H1 (cell line): ENCODE measurements at regions not wholly inside any gene's neighbourhood (a gene's known extent, or its start where the extent isn't known, plus 50 kb on each side); places are given as distances from the start of the nearest gene placed in this dataset.

ENCODE experiments used
- CTCF ChIA-PET: fragments of 300-600 bp; sonication (Branson Sonifier 250); formaldehyde crosslinking; loops from one replicate; lab custom pipeline; 2021; ENCODE audit not compliant: partially characterized antibody; lab: Charles Lee
- POLR2A ChIA-PET: fragments of 300-600 bp; sonication (Branson Sonifier 250); formaldehyde crosslinking; loops from one replicate; lab custom pipeline; 2021; ENCODE audit warnings: inconsistent platforms; ENCODE audit not compliant: partially characterized antibody; lab: Charles Lee
- DNase-seq, 2 experiments: peaks; one replicate each; pipeline versions ENCODE4 v3.0.0 to v3.0.0-alpha.2; 2010 to 2022; ENCODE audit warnings: low spot score in 2 of 2, low read depth in 1 of 2, mixed read lengths in 1 of 2
- FAIRE-seq: peaks from 2 replicates; lab custom pipeline; 2011; peaks lifted over from hg19 to GRCh38; lab: Jason Lieb, UNC
- H2AFZ ChIP-seq: 2 replicates; pipeline ENCODE4 v1.8.1; 2012; ENCODE audit warnings: low read length, inconsistent platforms
- H2AK5ac ChIP-seq: 2 replicates; pipeline ENCODE4 v1.6.1; 2013; ENCODE audit warnings: low read depth, low read length
- H2BK120ac ChIP-seq: replicated peaks from 2 replicates; pipeline ENCODE3; 2013; ENCODE audit warnings: low read depth, low read length, inconsistent platforms
- H2BK12ac ChIP-seq: 2 replicates; pipeline ENCODE4 v1.6.1; 2013; ENCODE audit warnings: low read depth, low read length
- H2BK15ac ChIP-seq: 2 replicates; pipeline ENCODE4 v1.6.1; 2013; ENCODE audit warnings: low read length
- H2BK20ac ChIP-seq: 2 replicates; pipeline ENCODE4 v1.6.1; 2013; ENCODE audit warnings: low read length
- H2BK5ac ChIP-seq: 2 replicates; pipeline ENCODE4 v1.6.1; 2013; ENCODE audit warnings: low read depth, low read length
- H3K14ac ChIP-seq: 2 replicates; pipeline ENCODE4 v1.6.1; 2013; ENCODE audit warnings: inconsistent platforms; ENCODE audit not compliant: insufficient read length
- H3K18ac ChIP-seq: 2 replicates; pipeline ENCODE4 v1.6.1; 2013; ENCODE audit warnings: low read length; ENCODE audit errors: extremely low read depth
- H3K23ac ChIP-seq: 2 replicates; pipeline ENCODE4 v1.6.1; 2013; ENCODE audit warnings: inconsistent platforms; ENCODE audit not compliant: insufficient read length
- H3K23me2 ChIP-seq: 2 replicates; pipeline ENCODE4 v1.6.1; 2013; ENCODE audit warnings: low read depth, low read length
- H3K27ac ChIP-seq: 2 replicates; pipeline ENCODE4 v1.6.1; 2011; ENCODE audit warnings: low read depth, low read length, inconsistent platforms
- H3K27me3 ChIP-seq, 4 experiments: replicated peaks in 1 of 4; 1 replicate in 1 of 4; 2 replicates in 3 of 4; pipeline versions ENCODE4 v1.6.1 to v1.8.1; 2011 to 2013; ENCODE audit warnings: low read length in 3 of 4, mild to moderate bottlenecking in 3 of 4, inconsistent platforms in 2 of 4, mixed read lengths in 2 of 4, moderate library complexity in 1 of 4; ENCODE audit not compliant: control insufficient read depth in 3 of 4, insufficient read depth in 3 of 4; ENCODE audit errors: extremely low read depth in 1 of 4
- H3K36me3 ChIP-seq, 4 experiments: 2 replicates each; pipeline versions ENCODE4 v1.6.1 to v1.8.1; 2011 to 2013; ENCODE audit warnings: mild to moderate bottlenecking in 4 of 4, low read length in 3 of 4, moderate library complexity in 2 of 4, control low read depth in 1 of 4, inconsistent platforms in 1 of 4; ENCODE audit not compliant: insufficient read depth in 4 of 4, control insufficient read depth in 2 of 4
- H3K4ac ChIP-seq: replicated peaks from 2 replicates; pipeline ENCODE3; 2013; ENCODE audit warnings: low read length, low read depth, mixed read lengths, inconsistent platforms; ENCODE audit not compliant: insufficient read length
- H3K4me1 ChIP-seq, 4 experiments: replicated peaks in 1 of 4; 1 replicate in 1 of 4; 2 replicates in 3 of 4; pipeline versions ENCODE4 v1.6.1 to v1.8.1; 2011 to 2013; ENCODE audit warnings: low read length in 3 of 4, inconsistent platforms in 2 of 4, mixed read lengths in 1 of 4; ENCODE audit not compliant: insufficient read depth in 4 of 4, control insufficient read depth in 3 of 4
- H3K4me2 ChIP-seq, 2 experiments: 2 replicates each; pipeline versions ENCODE4 v1.6.1 to v1.8.1; 2011 to 2013; ENCODE audit warnings: low read depth in 2 of 2, low read length in 2 of 2, control low read depth in 1 of 2, inconsistent platforms in 1 of 2, mild to moderate bottlenecking in 1 of 2; ENCODE audit not compliant: insufficient read depth in 1 of 2
- H3K4me3 ChIP-seq, 4 experiments: fragments of 200-600, 300-600 bp in 1 of 4; sonication (generic), shearing (Covaris generic), sonication (Bioruptor Twin) in 1 of 4; 2 replicates each; pipeline versions ENCODE4 v1.5.1 to v1.8.1; 2011 to 2016; ENCODE audit warnings: low read length in 4 of 4, low read depth in 3 of 4, control low read depth in 2 of 4, inconsistent platforms in 2 of 4, mild to moderate bottlenecking in 2 of 4, mixed read lengths in 1 of 4, moderate library complexity in 1 of 4; ENCODE audit not compliant: insufficient read depth in 2 of 4; ENCODE audit errors: extremely low read depth in 1 of 4
- H3K56ac ChIP-seq: replicated peaks from 2 replicates; pipeline ENCODE3; 2013; ENCODE audit warnings: low read depth, mild to moderate bottlenecking, mixed read lengths, low read length, inconsistent platforms; ENCODE audit not compliant: insufficient read length
- H3K79me1 ChIP-seq: 2 replicates; pipeline ENCODE4 v1.6.1; 2013; ENCODE audit warnings: low read depth, low read length, control low read depth
- H3K79me2 ChIP-seq, 2 experiments: 2 replicates each; pipeline versions ENCODE4 v1.6.1 to v1.8.1; 2012 to 2013; ENCODE audit warnings: low read length in 2 of 2, mild to moderate bottlenecking in 2 of 2, inconsistent platforms in 1 of 2; ENCODE audit not compliant: insufficient read depth in 2 of 2, control insufficient read depth in 1 of 2
- H3K9ac ChIP-seq, 4 experiments: replicated peaks in 1 of 4; 1 replicate in 1 of 4; 2 replicates in 3 of 4; pipeline versions ENCODE4 v1.6.1 to v1.8.1; 2011 to 2013; ENCODE audit warnings: low read depth in 3 of 4, low read length in 3 of 4, control low read depth in 2 of 4, mild to moderate bottlenecking in 2 of 4, moderate library complexity in 2 of 4, inconsistent platforms in 1 of 4; ENCODE audit errors: extremely low read depth in 1 of 4
- H3K9me3 ChIP-seq, 2 experiments: 2 replicates each; pipeline versions ENCODE4 v1.6.1 to v1.8.1; 2012 to 2013; ENCODE audit warnings: mild to moderate bottlenecking in 2 of 2, moderate library complexity in 2 of 2, control low read depth in 1 of 2, inconsistent platforms in 1 of 2, low read depth in 1 of 2, low read length in 1 of 2, mixed read lengths in 1 of 2; ENCODE audit not compliant: insufficient read depth in 2 of 2
- H4K20me1 ChIP-seq, 2 experiments: replicated peaks in 1 of 2; 2 replicates each; pipeline versions ENCODE3 to v1.8.1; 2011 to 2013; ENCODE audit warnings: inconsistent platforms in 2 of 2, low read length in 2 of 2, mild to moderate bottlenecking in 1 of 2; ENCODE audit not compliant: insufficient read depth in 2 of 2, control insufficient read depth in 1 of 2
- H4K5ac ChIP-seq: 2 replicates; pipeline ENCODE4 v1.6.1; 2013; ENCODE audit warnings: low read length, low read depth, mixed read lengths, inconsistent platforms; ENCODE audit not compliant: insufficient read length
- H4K8ac ChIP-seq: 2 replicates; pipeline ENCODE4 v1.8.0; 2013; ENCODE audit warnings: mild to moderate bottlenecking, moderate library complexity, low read length, inconsistent platforms; ENCODE audit not compliant: insufficient read depth; ENCODE audit errors: extremely low read depth
- H4K91ac ChIP-seq: replicated peaks from 2 replicates; pipeline ENCODE3; 2013; ENCODE audit warnings: low read length, mixed read lengths, inconsistent platforms; ENCODE audit not compliant: insufficient read length
- ATF2 ChIP-seq: IDR thresholded peaks from 2 replicates; pipeline ENCODE4 v1.6.1; 2012; ENCODE audit warnings: low read length, inconsistent platforms
- JUN ChIP-seq: IDR thresholded peaks from 2 replicates; pipeline ENCODE4 v1.6.1; 2011; ENCODE audit warnings: low read depth, mild to moderate bottlenecking, improper control_type of control experiment, low read length
- PHF8 ChIP-seq: fragments of 200-600 bp; sonication (generic); conservative IDR thresholded peaks from 2 replicates; pipeline ENCODE4 v1.7.1; 2012; ENCODE audit warnings: low read depth, mild to moderate bottlenecking, inconsistent platforms, low read length, moderate library complexity
- RBBP5 ChIP-seq: IDR thresholded peaks from 2 replicates; pipeline ENCODE4 v1.7.1; 2012; ENCODE audit warnings: low read depth, mild to moderate bottlenecking, inconsistent platforms, low read length, moderate library complexity, borderline replicate concordance
- SIN3A ChIP-seq, 2 experiments: IDR thresholded peaks in 1 of 2; conservative IDR thresholded peaks in 1 of 2; 2 replicates each; pipeline ENCODE4 v1.6.1; 2011 to 2012; ENCODE audit warnings: low read length in 2 of 2, improper control_type of control experiment in 1 of 2, low read depth in 1 of 2, mild to moderate bottlenecking in 1 of 2
- SP2 ChIP-seq: IDR thresholded peaks from 2 replicates; pipeline ENCODE4 v1.6.1; 2012; ENCODE audit warnings: mild to moderate bottlenecking, low read length, inconsistent platforms
- WGBS, 2 experiments: shearing (Covaris generic) in 1 of 2; methylation state at CpG; one replicate each; pipeline versions ENCODE4 v1.1.6 to v1.1.7; 2013 to 2015; ENCODE audit warnings: low lambda C conversion rate in 2 of 2, mixed read lengths in 2 of 2, inconsistent platforms in 1 of 2, low coverage in 1 of 2, missing lambda C conversion rate in 1 of 2; ENCODE audit not compliant: insufficient replicate concordance in 2 of 2, insufficient coverage in 1 of 2, insufficient read length in 1 of 2; ENCODE audit errors: extremely low coverage in 1 of 2, missing lambda C conversion rate in 1 of 2; 5-methylcytosine and 5-hydroxymethylcytosine counted together

DNA sequence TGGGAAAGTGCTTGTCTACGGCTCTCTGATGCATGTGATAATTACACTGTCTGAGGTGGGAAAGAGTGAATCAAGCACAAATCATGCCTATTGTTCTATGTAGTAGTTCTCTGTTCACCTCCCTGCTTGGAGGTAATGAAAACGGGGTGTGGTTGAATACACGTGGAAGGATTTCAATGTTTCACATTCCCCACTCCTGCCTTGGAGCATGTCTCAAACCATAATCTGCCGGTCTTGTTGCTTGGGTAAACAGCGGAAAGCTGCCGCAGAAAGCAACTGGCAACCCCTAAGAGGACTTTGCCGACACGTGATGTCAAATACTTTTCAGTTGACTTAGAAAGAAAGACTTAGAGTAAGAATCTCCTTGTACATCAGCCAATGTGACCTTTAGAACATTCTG, 63.5 kb upstream of the MOCS2 start:
- H3K9ac ChIP-seq: no peak overlapping the region
- no peaks in the 10 kb centered on the region for H3K4me1 ChIP-seq
- H3K36me3 ChIP-seq: no peaks in the 10 kb centered on the region
- H3K27ac ChIP-seq: no peak overlapping the region
- H4K20me1 ChIP-seq: no peaks in the 10 kb centered on the region
- H3K4ac ChIP-seq: no peak overlapping the region
- no peak overlapping the region for H2BK20ac ChIP-seq
- no peak overlapping the region for H2BK5ac ChIP-seq
- H3K18ac ChIP-seq: no peak overlapping the region
- TF ChIP-seq ATF2: no peak
- no peak for TF ChIP-seq RBBP5
- no peak for TF ChIP-seq SP2
- TF ChIP-seq SIN3A (conservative IDR thresholded peaks at IDR 0.05 in 1 of 2, IDR thresholded peaks at IDR 0.05 in 1 of 2; ENCODE audit: low read depth in 1 of 2, low read length in 2 of 2): no peak
- no peak for TF ChIP-seq JUN
- TF ChIP-seq PHF8: no peak
- no peak overlapping the region for H3K4me3 ChIP-seq
- FAIRE-seq: no peak
- no peaks in the 10 kb centered on the region for H3K79me1 ChIP-seq
- H3K14ac ChIP-seq: no peak overlapping the region
- H4K8ac ChIP-seq: no peak overlapping the region
- no peaks in the 10 kb centered on the region for H3K9me3 ChIP-seq
- no peak overlapping the region for H4K91ac ChIP-seq
- H3K23me2 ChIP-seq: no peaks in the 10 kb centered on the region
- WGBS, 2 experiments: 89% methylated on average over 8 of the region's 8 CpGs; no CpG with 5 or more reads in 1 of the 2 experiments
- no peak overlapping the region for H3K4me2 ChIP-seq
- no peak overlapping the region for H4K5ac ChIP-seq
- H3K23ac ChIP-seq: no peak overlapping the region
- no peak overlapping the region for H2AFZ ChIP-seq
- no peak overlapping the region for H2BK12ac ChIP-seq
- H3K79me2 ChIP-seq: no peaks in the 10 kb centered on the region
- no peak for DNase-seq
- H3K56ac ChIP-seq: no peak overlapping the region
- H3K27me3 ChIP-seq: no peaks in the 10 kb centered on the region
- ChIA-PET CTCF (no interaction called here), POLR2A (no interaction called here)
- H2BK120ac ChIP-seq: no peak overlapping the region
- H2BK15ac ChIP-seq: no peak overlapping the region
- H2AK5ac ChIP-seq: no peak overlapping the region
